T-helper 2 cell treated with Interferon-gamma antibody and Interleukin-4, amounts not matched to agents 5 μg/mL and 100 μg/mL, for 36 hours (primary cell): ENCODE measurements at regions not wholly inside any gene's neighbourhood (a gene's known extent, or its start where the extent isn't known, plus 50 kb on each side); places are given as distances from the start of the nearest gene placed in this dataset.
"Not testable (repeated sequence)": the region's sequence is repeated elsewhere in the genome, so short reads cannot be mapped to it uniquely, and the experiment has no call there.

Source experiments
- DNase-seq: peaks from one replicate; pipeline ENCODE4 v3.0.0; 2021; ENCODE audit warnings: low spot score
- H3K27ac Mint-ChIP-seq: one replicate; pipeline ENCODE4 v1.8.0; 2021; ENCODE audit warnings: mild to moderate bottlenecking, mixed read lengths
- H3K27me3 Mint-ChIP-seq: one replicate; pipeline ENCODE4 v1.8.0; 2021; ENCODE audit warnings: low read depth, mixed read lengths
- H3K36me3 Mint-ChIP-seq: one replicate; pipeline ENCODE4 v1.8.0; 2021; ENCODE audit warnings: low read depth, mixed read lengths
- H3K4me1 Mint-ChIP-seq: one replicate; pipeline ENCODE4 v1.8.0; 2021; ENCODE audit warnings: low read depth, mixed read lengths
- H3K4me3 Mint-ChIP-seq: one replicate; pipeline ENCODE4 v1.8.0; 2022; ENCODE audit warnings: mild to moderate bottlenecking, moderate library complexity, mixed read lengths
- H3K9me3 Mint-ChIP-seq: one replicate; pipeline ENCODE4 v1.8.0; 2021; ENCODE audit warnings: mixed read lengths

DNA sequence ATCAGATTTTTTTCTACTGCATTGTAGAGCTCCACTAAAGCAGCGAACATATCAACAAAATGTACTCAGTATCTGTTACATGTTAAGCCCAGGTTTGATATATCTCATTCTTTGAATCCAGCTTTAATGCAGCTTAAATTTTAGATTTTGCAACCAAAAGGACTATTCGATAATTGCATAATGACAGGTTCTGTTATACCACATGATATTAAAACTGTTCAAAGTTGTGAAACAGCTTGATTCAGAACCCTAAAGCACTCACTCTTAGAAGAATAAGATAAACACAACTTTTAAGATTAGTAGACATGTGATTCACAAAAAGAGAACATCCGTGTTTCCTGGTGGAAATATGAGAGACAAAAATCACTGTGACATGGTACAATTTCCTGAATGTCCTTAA, 427.9 kb downstream of the CDH11 start:
- Mint-ChIP-seq H3K27me3 (no peaks in the 10 kb centered on the region), H3K4me3 (no peak overlapping the region), H3K27ac (no peak overlapping the region), H3K36me3 (no peaks in the 10 kb centered on the region), H3K4me1 (no peaks in the 10 kb centered on the region), H3K9me3 (peaks cover 45% of the 10 kb centered on the region)
- DNase-seq, result no peak

DNA sequence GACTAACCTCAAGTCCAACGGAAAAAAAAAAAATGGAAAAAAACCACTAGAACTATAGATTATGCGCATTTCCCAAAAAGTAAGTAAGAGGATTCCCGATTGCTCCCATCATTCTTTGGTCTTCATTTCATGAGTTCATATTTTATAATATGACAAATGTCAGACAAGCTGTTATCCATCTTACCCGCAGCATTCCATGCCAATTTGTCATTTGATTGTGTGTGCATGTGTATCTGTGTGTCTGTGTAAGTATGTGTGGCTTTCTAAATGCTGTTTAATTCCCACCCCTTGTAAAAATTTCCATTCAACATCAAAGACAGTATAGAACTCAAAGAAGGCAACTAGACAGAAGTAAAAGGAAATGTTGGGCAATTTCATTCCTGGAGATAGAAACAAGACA, 434.1 kb downstream of the CDH11 start:
- Mint-ChIP-seq H3K27me3 (no peaks in the 10 kb centered on the region), H3K9me3 (peaks cover 59% of the 10 kb centered on the region), H3K36me3 (no peaks in the 10 kb centered on the region), H3K27ac (no peak overlapping the region), H3K4me1 (no peaks in the 10 kb centered on the region), H3K4me3 (no peak overlapping the region)
- DNase-seq, result no peak

DNA sequence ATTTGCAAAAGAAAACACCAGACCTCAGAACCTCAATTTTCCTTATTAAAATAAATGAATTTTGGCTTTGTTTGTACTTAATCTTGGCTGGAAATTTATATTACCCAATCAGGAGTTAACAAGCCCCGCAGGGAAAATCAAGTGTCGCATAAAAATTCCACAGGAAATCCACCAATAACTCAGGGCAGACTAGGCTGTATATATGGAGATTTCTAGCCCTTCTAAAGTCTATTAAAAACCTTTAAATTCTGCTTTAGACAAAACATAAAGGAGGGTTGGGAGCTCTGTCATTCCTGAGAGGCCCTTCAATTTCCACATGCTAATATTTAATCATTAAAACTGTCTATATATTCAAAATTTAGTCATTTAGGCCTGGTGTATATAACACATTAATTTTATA, 434.7 kb downstream of the CDH11 start:
- no peaks in the 10 kb centered on the region for H3K27me3 Mint-ChIP-seq
- no peak overlapping the region for H3K4me3 Mint-ChIP-seq
- no peak overlapping the region for H3K27ac Mint-ChIP-seq
- H3K4me1 Mint-ChIP-seq, result no peaks in the 10 kb centered on the region
- peaks cover 58% of the 10 kb centered on the region for H3K9me3 Mint-ChIP-seq
- no peak for DNase-seq
- H3K36me3 Mint-ChIP-seq, result no peaks in the 10 kb centered on the region

DNA sequence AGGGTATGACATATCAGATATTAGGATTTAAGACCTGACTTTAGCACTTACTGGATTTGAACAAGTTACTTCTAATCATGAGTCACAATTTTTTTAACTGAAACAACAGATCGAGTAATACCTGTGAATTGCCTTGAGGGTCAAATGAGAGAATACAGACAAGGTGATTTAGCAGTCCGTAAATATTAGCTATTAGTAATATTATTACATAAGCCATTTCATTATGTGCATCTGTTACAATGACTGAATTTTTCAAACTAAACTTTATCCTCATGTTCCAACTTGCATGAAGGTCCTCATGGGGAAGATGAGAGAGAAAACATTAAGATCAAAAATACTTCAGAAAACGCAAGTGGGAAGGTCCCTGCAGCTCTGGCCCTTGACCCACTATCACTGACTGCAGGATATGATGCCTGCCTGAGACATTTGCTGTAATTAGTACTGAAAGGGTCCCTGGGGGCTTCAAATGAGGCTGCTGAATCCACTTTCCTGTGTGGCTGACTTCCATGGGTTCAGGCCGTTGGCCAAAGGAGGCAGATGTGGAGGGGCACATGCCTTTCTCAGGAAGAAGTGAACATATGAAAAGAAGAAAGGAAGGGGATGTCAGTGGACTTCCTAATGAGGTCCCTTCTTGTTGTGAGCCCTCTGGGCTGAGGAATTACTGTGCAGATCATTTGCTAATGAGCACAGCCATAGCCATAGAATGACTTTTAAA, 441.7 kb downstream of the CDH11 start:
- Mint-ChIP-seq H3K4me1 (no peaks in the 10 kb centered on the region), H3K27me3 (no peaks in the 10 kb centered on the region), H3K9me3 (peaks cover 57% of the 10 kb centered on the region), H3K4me3 (no peak overlapping the region), H3K27ac (no peak overlapping the region), H3K36me3 (no peaks in the 10 kb centered on the region)
- DNase-seq, result no peak

DNA sequence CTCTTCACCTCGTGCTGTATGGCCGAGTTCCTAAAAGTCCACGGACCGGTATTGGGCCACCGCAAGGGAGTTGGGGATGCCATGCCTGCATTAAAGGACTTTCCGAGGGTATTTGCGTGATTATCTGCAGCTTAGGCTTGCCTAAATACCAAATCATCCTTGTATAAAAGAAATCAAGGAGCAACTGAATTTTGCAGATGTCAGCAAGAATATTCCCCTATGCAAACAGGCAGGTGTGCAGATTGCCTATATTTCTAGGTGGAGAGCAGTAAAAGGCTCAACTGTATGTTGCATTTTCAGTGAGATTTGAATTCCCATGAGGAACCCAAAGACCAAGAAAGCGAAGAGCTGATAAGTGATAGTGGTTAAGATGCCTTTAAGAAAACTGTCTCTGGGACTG, 452.3 kb downstream of the CDH11 start:
- DNase-seq, result no peak
- Mint-ChIP-seq H3K4me1 (no peaks in the 10 kb centered on the region), H3K27me3 (no peaks in the 10 kb centered on the region), H3K36me3 (no peaks in the 10 kb centered on the region), H3K4me3 (no peak overlapping the region), H3K27ac (no peak overlapping the region), H3K9me3 (peaks cover 46% of the 10 kb centered on the region)

DNA sequence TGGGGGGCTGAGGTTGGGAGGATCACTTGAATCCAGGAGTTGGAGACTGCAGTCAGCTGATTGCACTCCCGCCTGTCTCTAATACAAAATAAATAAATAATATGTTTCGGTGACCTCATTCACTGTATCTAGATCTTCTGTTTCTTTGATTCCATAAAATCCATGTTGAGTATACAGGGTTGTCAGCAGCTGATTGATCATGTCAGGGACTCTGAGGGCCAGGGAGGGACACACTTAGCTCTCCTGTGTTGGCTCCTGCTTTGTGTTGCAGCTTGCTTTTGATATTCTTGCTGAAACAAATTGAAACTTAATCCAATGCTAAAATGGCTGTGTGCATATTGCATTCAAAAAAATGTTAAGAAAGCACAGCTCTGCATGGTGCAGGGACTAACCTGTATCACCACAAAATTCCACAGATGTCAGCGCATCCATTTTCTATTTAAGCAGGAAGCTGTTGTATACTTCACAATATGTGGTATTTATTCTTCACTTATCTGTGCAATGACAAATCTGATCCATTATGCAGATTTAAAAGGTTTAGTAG, 454.5 kb downstream of the CDH11 start:
- Mint-ChIP-seq H3K27ac (no peak overlapping the region), H3K4me1 (no peaks in the 10 kb centered on the region), H3K27me3 (no peaks in the 10 kb centered on the region), H3K36me3 (no peaks in the 10 kb centered on the region), H3K4me3 (no peak overlapping the region), H3K9me3 (peaks cover 31% of the 10 kb centered on the region)
- no peak for DNase-seq

DNA sequence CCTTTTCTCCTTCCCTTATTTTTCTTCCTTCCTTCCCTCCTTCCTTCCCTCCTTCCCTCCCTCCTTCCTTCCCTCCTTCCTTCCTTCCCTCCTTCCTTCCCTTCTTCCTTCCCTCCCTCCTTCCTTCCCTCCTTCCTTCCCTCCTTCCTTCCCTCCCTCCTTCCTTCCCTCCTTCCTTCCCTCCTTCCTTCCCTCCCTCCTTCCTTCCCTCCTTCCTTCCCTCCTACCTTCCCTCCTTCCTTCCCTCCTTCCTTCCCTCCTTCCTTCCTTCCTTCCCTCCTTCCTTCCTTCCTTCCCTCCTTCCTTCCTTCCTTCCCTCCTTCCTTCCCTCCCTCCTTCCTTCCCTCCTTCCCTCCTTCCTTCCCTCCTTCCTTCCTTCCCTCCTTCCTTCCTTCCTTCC, 459.6 kb downstream of the CDH11 start:
- not testable (repeated sequence) for H3K36me3 Mint-ChIP-seq, H3K27ac Mint-ChIP-seq, H3K4me1 Mint-ChIP-seq, H3K27me3 Mint-ChIP-seq, DNase-seq, H3K4me3 Mint-ChIP-seq
- peaks cover 24% of the 10 kb centered on the region for H3K9me3 Mint-ChIP-seq

DNA sequence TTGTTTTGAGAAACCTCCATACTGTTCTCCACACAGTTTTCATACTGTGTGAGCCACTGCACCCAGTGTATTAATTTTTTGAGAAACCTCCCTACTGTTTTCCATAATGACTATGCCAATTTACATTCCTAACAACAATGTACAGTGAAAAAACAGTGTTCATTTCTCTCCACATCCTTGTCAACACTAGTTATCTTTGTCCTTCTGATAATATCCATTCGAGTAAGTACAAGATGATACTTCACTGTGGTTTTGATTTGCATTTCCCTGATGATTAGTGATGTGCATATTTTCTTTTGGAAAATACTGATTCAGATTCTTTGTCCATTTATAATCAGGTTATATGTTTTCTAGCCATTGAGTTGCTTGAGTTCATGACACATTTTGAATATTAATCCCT, 462.0 kb downstream of the CDH11 start:
- H3K4me1 Mint-ChIP-seq, result no peaks in the 10 kb centered on the region
- H3K27me3 Mint-ChIP-seq, result no peaks in the 10 kb centered on the region
- peaks cover 18% of the 10 kb centered on the region for H3K9me3 Mint-ChIP-seq
- H3K4me3 Mint-ChIP-seq, result no peak overlapping the region
- DNase-seq, result no peak
- no peak overlapping the region for H3K27ac Mint-ChIP-seq
- H3K36me3 Mint-ChIP-seq, result no peaks in the 10 kb centered on the region

DNA sequence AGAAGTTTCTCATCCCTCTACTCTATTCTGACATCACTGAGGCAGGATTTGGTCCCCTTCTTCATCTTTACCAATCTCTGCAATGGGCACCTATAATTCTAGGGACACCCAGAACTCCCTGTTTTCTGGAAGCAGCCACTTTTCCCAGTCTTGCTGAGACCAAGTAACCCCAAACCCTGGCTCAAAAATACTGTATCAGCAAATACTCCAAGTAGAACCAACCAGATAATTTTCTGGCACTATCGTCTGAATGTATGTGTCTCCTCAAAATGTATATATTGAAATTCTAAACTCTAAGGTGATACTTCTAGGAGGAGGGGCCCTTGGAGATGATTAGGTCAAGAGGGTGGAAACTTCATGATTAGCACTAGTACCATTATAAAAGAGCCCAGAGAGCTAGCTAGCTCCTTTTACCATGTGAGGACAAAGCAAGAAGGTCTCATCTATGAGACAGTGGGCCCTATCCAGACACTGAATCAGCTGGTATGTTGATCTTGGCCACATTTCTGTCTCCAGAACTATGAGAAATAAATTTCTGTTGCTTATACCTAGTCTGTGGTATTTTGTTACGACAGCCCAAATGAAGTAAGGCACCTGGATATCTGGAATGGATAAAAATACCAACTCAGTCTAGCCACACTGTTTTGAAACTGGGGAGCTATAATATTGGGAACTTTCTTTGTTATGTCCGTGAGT, 464.4 kb downstream of the CDH11 start:
- no peaks in the 10 kb centered on the region for H3K27me3 Mint-ChIP-seq
- no peaks in the 10 kb centered on the region for H3K36me3 Mint-ChIP-seq
- no peak overlapping the region for H3K4me3 Mint-ChIP-seq
- H3K4me1 Mint-ChIP-seq, result no peaks in the 10 kb centered on the region
- no peak overlapping the region for H3K27ac Mint-ChIP-seq
- DNase-seq, result no peak
- H3K9me3 Mint-ChIP-seq, result peaks cover 26% of the 10 kb centered on the region

DNA sequence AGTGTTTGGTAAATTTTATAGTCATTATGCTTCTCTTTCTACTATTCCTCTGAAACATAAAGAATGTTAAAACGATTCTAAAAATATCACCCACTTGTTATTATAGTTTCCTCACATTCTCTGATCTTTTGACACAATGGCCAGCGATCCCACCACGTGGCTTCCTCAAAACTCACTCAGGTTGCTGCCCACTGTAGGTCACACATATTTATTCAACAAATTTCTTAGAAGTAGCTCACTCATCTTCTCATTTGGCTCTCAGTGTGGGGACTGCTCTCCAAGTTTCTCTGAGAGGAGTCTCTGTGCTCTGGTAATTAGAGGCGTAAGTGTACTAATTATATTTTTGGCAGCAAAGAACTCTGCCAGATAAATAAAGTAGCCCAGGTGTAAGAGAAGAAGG, 465.4 kb downstream of the CDH11 start:
- no peaks in the 10 kb centered on the region for H3K27me3 Mint-ChIP-seq
- no peak overlapping the region for H3K27ac Mint-ChIP-seq
- H3K4me3 Mint-ChIP-seq, result no peak overlapping the region
- H3K36me3 Mint-ChIP-seq, result no peaks in the 10 kb centered on the region
- no peak for DNase-seq
- H3K4me1 Mint-ChIP-seq, result no peaks in the 10 kb centered on the region
- peaks cover 32% of the 10 kb centered on the region for H3K9me3 Mint-ChIP-seq

DNA sequence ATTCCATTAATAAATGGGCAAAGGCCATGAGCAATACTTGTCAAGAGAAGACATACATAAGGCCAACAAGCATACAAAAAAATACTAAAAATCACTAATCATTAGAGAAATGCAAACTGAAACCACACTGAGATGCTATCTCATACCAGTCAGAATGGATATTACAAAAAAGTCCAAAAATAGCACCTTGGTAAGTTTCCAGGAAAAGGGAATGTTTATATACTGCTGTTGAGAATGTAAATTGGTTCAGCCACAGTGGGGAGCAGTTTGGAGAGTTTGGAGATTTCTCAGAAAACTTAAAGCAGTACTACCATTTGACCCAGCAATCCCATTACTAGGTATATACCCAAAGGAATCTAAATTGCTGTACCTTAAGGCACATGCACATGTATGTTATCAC, 467.7 kb downstream of the CDH11 start:
- H3K4me1 Mint-ChIP-seq, result no peaks in the 10 kb centered on the region
- H3K27ac Mint-ChIP-seq, result no peak overlapping the region
- peaks cover 43% of the 10 kb centered on the region for H3K9me3 Mint-ChIP-seq
- no peak for DNase-seq
- H3K4me3 Mint-ChIP-seq, result no peak overlapping the region
- H3K27me3 Mint-ChIP-seq, result no peaks in the 10 kb centered on the region
- H3K36me3 Mint-ChIP-seq, result no peaks in the 10 kb centered on the region

DNA sequence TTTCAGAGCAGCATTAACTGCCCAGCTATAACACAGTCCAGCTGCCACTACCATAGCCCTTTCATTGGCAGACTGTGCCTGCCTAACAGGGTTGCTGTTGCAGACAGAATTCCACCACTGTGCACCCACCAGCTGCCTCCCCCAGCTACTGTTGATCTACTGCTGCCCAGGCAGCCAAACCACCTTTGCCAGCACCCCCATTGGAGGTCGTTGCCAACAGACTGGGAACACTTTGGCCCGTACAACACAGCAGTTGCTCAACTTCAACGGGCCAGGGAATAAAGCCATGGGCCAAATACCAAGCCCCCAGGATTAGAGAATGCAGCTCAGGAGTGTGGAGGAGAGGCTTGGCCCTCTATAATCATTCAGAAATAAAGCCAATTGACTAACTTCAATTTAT, 473.6 kb downstream of the CDH11 start:
- H3K9me3 Mint-ChIP-seq, result peaks cover 47% of the 10 kb centered on the region
- no peaks in the 10 kb centered on the region for H3K4me1 Mint-ChIP-seq
- H3K27ac Mint-ChIP-seq, result no peak overlapping the region
- H3K27me3 Mint-ChIP-seq, result no peaks in the 10 kb centered on the region
- H3K4me3 Mint-ChIP-seq, result no peak overlapping the region
- no peak for DNase-seq
- H3K36me3 Mint-ChIP-seq, result no peaks in the 10 kb centered on the region

DNA sequence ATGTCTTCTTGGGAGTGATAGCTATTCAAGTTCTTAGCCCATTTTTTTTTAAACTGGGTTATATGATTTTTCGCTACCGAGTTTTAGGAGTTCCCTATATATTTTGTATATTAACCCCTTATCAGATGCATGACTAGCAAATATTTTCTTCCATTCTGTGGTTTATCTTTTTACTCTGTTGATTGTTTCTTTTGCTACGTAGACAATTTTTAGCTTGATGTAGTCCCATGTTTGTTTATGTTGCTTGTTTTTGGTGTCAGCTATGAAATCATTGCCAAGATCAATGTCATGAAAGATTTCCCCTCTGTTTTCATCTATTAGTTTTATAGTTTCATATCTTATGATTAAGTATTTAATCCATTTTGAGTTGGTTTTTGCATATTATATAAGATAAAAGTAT, 480.5 kb downstream of the CDH11 start:
- no peak for DNase-seq
- H3K36me3 Mint-ChIP-seq, result no peaks in the 10 kb centered on the region
- no peaks in the 10 kb centered on the region for H3K27me3 Mint-ChIP-seq
- H3K9me3 Mint-ChIP-seq, result peaks cover 20% of the 10 kb centered on the region
- no peaks in the 10 kb centered on the region for H3K4me1 Mint-ChIP-seq
- H3K4me3 Mint-ChIP-seq, result no peak overlapping the region
- H3K27ac Mint-ChIP-seq, result no peak overlapping the region

DNA sequence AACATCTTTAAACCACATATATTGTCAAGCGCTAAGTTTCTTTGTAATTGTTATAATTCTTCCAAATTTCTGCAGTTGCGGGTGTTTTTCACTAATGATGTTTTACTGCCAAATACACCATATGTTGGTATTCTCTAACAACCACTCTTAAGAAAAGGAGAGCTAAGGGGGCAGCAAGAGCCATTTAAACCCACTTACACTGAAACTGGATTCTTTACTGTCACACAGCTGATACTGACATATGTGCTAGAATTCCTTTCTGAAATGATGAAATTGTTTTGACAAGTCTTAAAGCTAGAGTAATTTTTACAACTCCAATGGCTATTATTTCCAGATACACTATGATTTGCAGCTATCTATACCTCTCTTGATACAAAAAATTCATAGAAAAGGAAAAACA, 483.1 kb downstream of the CDH11 start:
- Mint-ChIP-seq H3K27me3 (no peaks in the 10 kb centered on the region), H3K9me3 (peaks cover 15% of the 10 kb centered on the region), H3K4me1 (no peaks in the 10 kb centered on the region), H3K27ac (no peak overlapping the region), H3K4me3 (no peak overlapping the region), H3K36me3 (no peaks in the 10 kb centered on the region)
- DNase-seq, result no peak

DNA sequence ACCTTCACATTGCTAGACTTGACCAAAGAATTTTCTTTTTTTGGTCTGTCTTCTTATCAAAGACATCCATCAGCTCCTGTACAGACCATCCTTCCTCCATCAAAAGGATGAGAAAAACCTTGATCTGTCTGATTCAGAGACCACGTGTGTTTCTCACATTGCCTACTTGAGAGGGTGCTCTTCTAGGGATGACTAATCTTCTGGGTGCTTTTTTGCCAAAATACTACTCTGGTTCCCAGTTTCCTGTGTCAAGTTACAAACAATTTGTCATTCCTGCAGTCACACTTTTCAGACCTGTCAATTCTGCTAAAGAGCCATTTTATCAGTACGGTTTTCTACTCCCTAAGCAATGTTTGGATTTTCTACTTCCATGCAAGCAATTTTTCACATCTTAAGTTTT, 492.2 kb downstream of the CDH11 start:
- Mint-ChIP-seq H3K4me3 (no peak overlapping the region), H3K36me3 (no peaks in the 10 kb centered on the region), H3K4me1 (no peaks in the 10 kb centered on the region), H3K27me3 (no peaks in the 10 kb centered on the region), H3K27ac (no peak overlapping the region), H3K9me3 (peaks cover 41% of the 10 kb centered on the region)
- no peak for DNase-seq
